GM18858 (cell line): ENCODE measurements at regions not wholly inside any gene's neighbourhood (a gene's known extent, or its start where the extent isn't known, plus 50 kb on each side); places are given as distances from the start of the nearest gene placed in this dataset.

Experiments
- ATAC-seq: cut with Tn5 transposase; IDR thresholded peaks from one replicate; pipeline ENCODE4 v1.9.1; 2021; ENCODE audit not compliant: unreplicated experiment

DNA sequence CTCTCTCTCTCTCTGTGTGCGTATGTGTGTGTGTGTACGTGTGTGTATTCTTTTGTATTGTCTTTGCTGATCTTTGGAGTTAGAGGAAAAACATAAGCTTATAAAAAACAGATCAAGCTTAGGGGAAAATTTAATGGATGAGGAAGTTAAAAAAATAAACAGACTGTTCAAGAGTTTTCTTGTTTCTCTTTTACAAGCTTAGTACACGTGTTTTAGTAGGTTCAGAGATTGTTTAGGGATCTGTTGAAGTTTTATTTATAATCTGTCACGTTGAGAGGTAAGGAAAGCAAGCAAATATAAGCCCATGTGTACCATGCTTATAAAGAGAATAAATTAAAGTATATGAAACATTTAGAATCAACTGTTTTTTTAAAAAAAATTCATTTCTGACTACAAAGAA, 1470.3 kb upstream of the NUDT12 start:
- ATAC-seq, result no peak

DNA sequence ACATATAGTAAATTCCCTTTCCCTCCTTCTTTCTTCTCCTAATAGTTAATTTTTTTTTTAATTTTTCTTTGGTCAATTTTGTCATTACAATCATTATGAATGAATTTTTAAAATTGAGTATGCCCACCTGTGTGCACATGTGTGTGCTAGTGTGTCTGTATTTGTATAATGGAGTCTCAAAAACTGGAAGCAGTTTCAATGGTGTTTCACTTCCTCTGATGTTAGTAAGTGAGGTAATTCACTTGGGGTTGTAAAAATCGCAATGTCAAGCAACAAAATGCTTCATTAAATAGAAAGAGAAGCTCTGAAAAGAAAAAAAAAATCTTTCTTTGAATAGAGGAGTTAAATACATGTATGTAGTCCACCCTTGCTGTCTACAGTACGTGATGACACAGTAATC, 1467.6 kb upstream of the NUDT12 start:
- ATAC-seq, result no peak

- ATAC-seq, result no peak
These were observed 1452.5 kb upstream of the NUDT12 start for GRCh38 chr5:105015098-105015497.

DNA sequence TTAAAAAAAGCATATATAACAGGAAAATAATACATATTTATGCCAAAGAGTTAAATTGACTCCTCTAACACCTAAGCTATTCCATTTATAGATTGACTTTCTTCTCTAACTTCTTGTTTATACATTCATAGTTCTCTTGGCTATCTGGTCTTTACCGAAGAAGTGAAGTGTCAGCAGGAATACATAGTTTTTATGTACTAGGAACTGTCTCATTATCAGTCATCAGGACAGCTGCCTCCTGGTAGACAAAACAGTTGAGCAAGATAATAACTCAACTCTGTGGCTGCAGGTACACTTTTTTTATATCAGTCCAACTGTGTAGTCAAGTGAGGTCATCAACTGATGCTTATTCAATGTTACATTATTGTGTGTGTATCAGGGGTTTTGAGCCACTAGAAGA, 1436.0 kb upstream of the NUDT12 start:
- ATAC-seq, result no peak

DNA sequence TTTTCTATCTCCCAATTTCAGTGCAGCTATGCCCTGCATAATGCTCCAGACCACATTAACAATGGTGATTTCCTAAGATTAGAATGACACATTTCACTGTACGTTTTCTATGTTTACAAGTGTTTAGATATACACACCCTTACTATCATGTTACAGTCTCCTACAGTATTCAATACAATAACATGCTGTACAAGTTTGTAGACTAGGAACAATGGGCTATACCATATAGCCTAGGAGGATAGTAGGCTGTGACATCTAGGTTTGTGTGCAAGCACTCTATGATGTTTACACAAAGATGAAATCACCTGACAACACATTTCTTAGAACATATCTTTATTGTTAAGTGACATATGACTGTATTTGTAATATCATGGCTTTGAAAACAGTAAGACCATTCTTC, 1435.6 kb upstream of the NUDT12 start:
- ATAC-seq, result no peak

- no peak for ATAC-seq
These were observed 1424.5 kb upstream of the NUDT12 start for GRCh38 chr5:104987074-104987473.

DNA sequence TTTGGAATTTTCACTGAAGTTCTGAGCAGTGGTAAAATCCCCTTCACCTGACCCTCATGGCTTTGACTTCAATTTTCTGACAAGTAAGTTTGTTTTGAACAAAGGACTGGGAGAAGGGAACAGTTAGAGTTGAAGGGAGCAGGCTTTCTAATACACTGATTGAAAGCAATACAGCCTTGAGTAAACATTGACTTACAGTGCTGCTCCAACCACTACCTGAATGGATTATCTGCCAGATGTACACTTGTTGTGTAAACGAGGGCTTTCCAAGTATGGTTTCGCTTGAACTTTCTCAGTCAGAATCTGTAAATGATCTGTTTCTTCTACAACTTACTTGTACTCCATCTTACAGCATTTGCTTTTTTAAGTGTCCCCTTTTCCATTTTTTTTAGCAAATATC, 1414.9 kb upstream of the NUDT12 start:
- no peak for ATAC-seq

DNA sequence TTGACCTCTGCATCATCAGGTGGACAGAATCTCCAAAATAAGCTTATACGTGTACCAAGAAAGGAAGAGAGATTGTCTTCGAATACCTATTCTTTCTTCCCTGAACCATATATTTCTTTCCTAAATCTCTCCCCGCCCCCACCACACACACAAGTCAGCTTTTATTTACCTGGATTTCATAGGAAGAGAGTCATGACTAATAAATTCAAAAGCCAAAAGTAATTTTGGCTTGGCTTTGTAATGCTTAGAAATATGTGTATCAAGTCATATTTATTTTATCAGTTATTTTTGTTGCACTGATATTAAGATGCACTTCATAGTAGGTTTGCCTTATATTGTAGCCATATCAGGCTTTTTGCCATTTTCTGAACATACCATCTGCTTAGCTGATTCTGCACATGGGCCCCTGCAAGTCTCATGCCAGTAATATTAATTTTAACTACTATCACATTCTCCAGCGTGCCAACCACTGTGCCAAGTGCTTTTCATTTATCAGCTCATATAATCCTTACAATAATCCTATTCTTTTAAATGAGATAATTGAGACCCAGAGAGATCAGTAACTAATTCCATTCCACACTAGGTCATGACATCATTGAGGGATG, 1405.3 kb upstream of the NUDT12 start:
- ATAC-seq, result no peak

- ATAC-seq, result no peak
These were observed 1402.4 kb upstream of the NUDT12 start for GRCh38 chr5:104965006-104965405.

GRCh38 chr5:104955479-104955878, 1392.9 kb upstream of the NUDT12 start:
- no peak for ATAC-seq

GRCh38 chr5:104952876-104953275, 1390.3 kb upstream of the NUDT12 start:
- ATAC-seq, result no peak

- no peak for ATAC-seq
These were observed 1389.2 kb upstream of the NUDT12 start for GRCh38 chr5:104951829-104952228.

- ATAC-seq, result no peak
These were observed 1384.5 kb upstream of the NUDT12 start for GRCh38 chr5:104947076-104947475.

- ATAC-seq, result no peak
These were observed 1380.1 kb upstream of the NUDT12 start for GRCh38 chr5:104942735-104943134.

- no peak for ATAC-seq
These were observed 1378.5 kb upstream of the NUDT12 start for GRCh38 chr5:104941030-104941645.

- ATAC-seq, result no peak
These were observed 1375.0 kb upstream of the NUDT12 start for GRCh38 chr5:104937598-104937997.

GRCh38 chr5:104932431-104932830, 1369.8 kb upstream of the NUDT12 start:
- ATAC-seq, result no peak

GRCh38 chr5:104928906-104929520, 1366.4 kb upstream of the NUDT12 start:
- ATAC-seq, result no peak

GRCh38 chr5:104915226-104915625, 1352.6 kb upstream of the NUDT12 start:
- no peak for ATAC-seq

- no peak for ATAC-seq
These were observed 1352.0 kb upstream of the NUDT12 start for GRCh38 chr5:104914536-104915070.

- ATAC-seq, result no peak
These were observed 1351.3 kb upstream of the NUDT12 start for GRCh38 chr5:104913841-104914281.

GRCh38 chr5:104909803-104910202, 1347.2 kb upstream of the NUDT12 start:
- no peak for ATAC-seq
